Neural progenitor cell (in vitro differentiated cells): ENCODE measurements at regions not wholly inside any gene's neighbourhood (a gene's known extent, or its start where the extent isn't known, plus 50 kb on each side); places are given as distances from the start of the nearest gene placed in this dataset.
"Not testable (repeated sequence)": the region's sequence is repeated elsewhere in the genome, so short reads cannot be mapped to it uniquely, and the experiment has no call there.

ENCODE experiments used
- EZH2 ChIP-seq: fragments of 200-600 bp; sonication (generic); IDR thresholded peaks from 2 replicates; pipeline ENCODE4 v1.6.1; 2017; ENCODE audit warnings: antibody characterized with exemption, mild to moderate bottlenecking, moderate library complexity
- TF ChIP-seq, protein P1 (sequence below): fragments of 200-600 bp; sonication (generic); IDR thresholded peaks from 2 replicates; pipeline ENCODE4 v1.5.1; 2017; ENCODE audit warnings: antibody characterized with exemption, mild to moderate bottlenecking

DNA sequence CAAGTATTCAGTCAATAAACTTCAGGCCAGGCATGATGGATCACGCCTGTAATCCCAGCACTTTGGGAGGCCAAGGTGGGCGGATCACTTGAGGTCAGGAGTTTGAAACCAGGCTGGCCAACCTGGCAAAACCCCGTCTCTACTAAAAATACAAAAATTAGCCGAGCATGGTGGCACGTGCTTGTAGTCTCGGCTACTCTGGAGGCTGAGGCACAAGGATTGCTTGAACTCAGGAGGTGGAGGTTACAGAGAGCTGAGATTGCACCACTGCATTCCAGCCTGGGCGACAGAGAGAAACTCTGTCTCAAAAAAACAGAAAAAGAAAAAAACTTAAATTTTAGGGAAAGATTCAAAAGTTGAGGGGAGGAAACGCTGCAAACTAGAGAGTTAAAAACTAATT, 162.8 kb upstream of the SERTAD2 start:
- TF ChIP-seq, protein P1, sequence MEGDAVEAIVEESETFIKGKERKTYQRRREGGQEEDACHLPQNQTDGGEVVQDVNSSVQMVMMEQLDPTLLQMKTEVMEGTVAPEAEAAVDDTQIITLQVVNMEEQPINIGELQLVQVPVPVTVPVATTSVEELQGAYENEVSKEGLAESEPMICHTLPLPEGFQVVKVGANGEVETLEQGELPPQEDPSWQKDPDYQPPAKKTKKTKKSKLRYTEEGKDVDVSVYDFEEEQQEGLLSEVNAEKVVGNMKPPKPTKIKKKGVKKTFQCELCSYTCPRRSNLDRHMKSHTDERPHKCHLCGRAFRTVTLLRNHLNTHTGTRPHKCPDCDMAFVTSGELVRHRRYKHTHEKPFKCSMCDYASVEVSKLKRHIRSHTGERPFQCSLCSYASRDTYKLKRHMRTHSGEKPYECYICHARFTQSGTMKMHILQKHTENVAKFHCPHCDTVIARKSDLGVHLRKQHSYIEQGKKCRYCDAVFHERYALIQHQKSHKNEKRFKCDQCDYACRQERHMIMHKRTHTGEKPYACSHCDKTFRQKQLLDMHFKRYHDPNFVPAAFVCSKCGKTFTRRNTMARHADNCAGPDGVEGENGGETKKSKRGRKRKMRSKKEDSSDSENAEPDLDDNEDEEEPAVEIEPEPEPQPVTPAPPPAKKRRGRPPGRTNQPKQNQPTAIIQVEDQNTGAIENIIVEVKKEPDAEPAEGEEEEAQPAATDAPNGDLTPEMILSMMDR: not testable (repeated sequence)
- TF ChIP-seq EZH2: not testable (repeated sequence)
